NOMO-1 treated with DMSO at 0.1 percent for 48 hours (cell line): ENCODE measurements at regions not wholly inside any gene's neighbourhood (a gene's known extent, or its start where the extent isn't known, plus 50 kb on each side); places are given as distances from the start of the nearest gene placed in this dataset.
A peak's percentile ranks its signal among the peaks of the same experiment; 100 is the strongest.

ENCODE experiments used
- DNase-seq: peaks from one replicate; lab custom pipeline; 2025; ENCODE audit not compliant: unreplicated experiment; lab: John Stamatoyannopoulos, UW

GRCh38 chr17:13407381-13407780, 194.3 kb downstream of the HS3ST3A1 start:
- DNase-seq, result no peak

GRCh38 chr17:13405807-13406206, 195.9 kb downstream of the HS3ST3A1 start:
- DNase-seq, result no peak

GRCh38 chr17:13405080-13405479, 196.6 kb downstream of the HS3ST3A1 start:
- no peak for DNase-seq

GRCh38 chr17:13403982-13404946, 197.5 kb downstream of the HS3ST3A1 start:
- DNase-seq, result no peak

DNA sequence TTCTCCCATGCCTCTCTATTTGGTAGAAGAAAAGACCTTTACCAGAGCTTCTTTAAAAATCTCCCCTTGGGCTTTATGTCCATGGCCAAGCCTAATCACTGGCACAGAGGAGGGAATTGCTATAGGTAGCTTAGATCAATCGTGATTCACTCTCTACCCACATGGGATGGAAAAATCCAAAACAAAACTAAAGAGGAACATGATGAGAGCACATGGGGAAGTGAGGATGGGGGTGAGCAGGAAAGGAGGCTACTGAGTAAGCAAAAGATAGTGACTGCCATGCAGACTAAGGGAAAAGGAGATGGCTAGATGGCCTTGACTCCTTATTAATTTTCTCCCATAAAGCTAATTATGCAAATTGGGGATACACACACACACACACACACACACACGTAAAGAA, 201.2 kb downstream of the HS3ST3A1 start:
- peak; percentile 5 for DNase-seq

DNA sequence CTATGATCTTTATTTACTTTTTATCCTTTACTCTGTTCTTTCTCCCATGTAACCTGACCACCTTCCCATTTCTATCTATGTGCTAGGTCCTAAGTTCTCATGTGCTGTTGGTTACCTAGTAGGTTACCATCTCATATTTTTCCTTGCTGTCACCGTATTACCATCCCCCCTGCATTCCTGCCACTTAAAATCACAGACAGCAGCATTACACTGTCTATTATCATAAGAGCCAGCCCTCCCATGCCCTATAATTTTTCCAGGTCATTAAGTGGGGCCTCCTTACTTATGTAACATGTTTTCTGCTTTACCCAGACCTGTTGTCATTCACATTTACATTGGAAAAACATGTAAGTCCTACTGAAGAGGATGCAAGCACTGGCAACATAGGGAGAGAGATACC, 202.9 kb downstream of the HS3ST3A1 start:
- DNase-seq, result no peak

DNA sequence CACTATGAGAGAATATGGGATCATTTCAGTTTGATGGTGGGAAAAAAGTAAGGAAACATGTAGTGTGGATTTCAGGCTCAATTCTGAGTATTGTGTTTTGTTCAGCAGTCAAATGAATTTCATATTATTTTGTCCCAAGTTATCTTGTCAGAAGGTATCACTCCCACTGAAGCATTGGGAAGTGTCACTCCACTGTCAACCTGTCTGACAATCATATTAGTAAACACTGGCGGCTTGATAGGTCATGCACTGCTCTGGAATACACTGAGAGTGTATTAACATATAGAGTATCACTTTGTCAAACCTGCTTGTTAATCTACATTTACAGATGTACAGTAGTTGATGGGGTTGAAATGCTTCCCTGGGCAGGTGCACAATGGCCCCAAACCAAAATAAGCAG, 203.6 kb downstream of the HS3ST3A1 start:
- DNase-seq, result no peak

DNA sequence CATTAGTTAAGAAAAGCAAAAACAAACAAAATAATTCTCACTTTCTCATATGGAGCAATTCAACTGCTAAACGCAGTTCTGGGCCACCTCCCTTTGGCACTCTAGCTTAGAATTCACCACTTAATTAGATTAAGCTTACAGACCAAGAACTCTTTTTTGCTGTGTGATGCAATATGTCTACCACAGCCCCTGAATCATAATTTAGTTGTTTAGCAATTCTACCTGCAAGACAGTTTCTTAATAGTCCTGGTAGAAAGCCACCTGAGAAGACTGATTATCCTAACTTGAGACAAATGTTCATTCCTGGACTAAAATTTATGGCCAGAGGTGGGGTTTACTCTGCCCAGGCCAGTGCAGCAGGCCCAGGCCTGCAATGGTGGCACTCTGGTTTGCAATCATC, 205.9 kb downstream of the HS3ST3A1 start:
- peak; percentile 55 for DNase-seq

- DNase-seq, result peak; percentile 55
Measured at GRCh38 chr17:13395346-13395745, 206.4 kb downstream of the HS3ST3A1 start.

GRCh38 chr17:13393841-13394710, 207.7 kb downstream of the HS3ST3A1 start:
- no peak for DNase-seq

DNA sequence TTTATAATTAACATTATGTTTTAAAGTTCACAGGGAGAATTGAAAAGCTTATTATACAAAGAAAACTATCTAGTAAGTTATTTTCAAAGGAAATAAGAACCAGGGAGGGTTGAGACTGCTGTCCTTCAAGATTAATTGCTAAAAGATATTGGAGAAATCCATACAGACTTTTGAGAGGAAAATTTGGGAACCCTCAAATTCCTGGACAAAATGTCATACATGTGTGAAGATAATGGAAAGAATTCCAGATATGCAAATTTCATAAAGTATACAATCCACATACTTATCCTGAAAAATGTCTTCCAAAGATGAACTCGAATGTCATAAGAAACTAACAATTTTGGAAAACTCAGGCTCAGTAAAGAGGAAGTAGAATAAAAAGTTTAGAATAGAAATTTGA, 213.8 kb downstream of the HS3ST3A1 start:
- no peak for DNase-seq

DNA sequence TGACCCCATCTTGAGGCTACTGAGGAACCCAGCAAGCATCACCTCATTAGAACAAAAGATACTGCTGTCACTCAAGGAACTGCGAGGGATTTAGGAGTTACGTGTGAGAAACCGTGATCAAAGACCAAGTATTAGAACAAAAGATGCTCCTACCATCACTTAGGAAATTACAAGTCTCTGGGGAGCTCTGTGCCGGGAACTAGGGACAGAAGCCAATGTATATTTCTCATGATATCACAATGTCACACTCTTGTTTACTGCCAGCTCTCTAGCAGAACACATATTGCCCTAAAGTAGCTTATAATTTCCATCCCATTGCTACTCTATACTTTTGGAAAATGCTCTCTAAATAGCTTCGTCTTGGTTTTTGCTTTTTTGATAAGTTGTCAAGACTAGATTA, 214.5 kb downstream of the HS3ST3A1 start:
- no peak for DNase-seq

GRCh38 chr17:13385481-13385911, 216.2 kb downstream of the HS3ST3A1 start:
- DNase-seq, result peak; percentile 89

GRCh38 chr17:13384626-13385025, 217.1 kb downstream of the HS3ST3A1 start:
- no peak for DNase-seq

GRCh38 chr17:13378361-13378760, 223.4 kb downstream of the HS3ST3A1 start:
- DNase-seq, result no peak

- DNase-seq, result no peak
Measured at GRCh38 chr17:13374203-13375143, 227.3 kb downstream of the HS3ST3A1 start.

GRCh38 chr17:13372432-13372831, 229.3 kb downstream of the HS3ST3A1 start:
- no peak for DNase-seq

GRCh38 chr17:13367154-13367553, 234.6 kb downstream of the HS3ST3A1 start:
- DNase-seq, result no peak

DNA sequence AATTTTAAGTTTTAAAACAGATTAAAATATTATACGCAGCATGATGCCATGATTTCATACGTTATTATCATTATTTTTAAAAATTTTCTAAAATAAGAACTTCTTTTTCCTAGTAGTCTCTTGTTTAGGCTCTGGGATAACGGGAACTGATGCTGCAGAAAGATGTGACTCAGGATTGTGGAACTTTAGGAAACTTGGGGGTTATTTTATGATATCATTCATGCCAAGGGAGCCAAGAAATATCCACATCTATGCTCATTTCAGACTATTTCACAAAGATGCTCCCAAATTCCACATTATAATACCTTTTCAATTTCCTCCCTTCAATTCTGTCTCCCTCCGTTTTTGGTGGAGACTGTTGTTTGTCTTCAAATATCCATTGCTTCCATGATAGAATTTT, 236.4 kb downstream of the HS3ST3A1 start:
- DNase-seq, result no peak

DNA sequence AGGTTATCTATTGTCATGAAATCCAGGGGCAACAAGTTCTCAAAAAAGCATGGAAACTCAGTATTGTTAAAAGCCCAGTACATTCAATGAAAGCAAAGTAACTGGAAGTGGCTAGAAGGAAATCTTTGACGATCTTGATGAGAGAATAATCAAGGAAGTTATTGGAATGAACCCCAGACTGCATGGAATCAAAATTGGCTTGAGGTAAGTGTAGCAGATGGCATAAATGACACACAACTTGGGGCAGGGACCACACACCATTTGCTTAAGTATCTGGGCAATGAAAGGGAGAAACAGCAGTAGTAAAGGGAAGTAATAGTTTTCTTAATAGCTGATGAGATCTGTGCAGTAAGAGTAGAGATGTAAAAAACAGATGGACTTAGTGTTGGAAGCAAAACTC, 238.0 kb downstream of the HS3ST3A1 start:
- DNase-seq, result no peak
